ENCODE measurements at regions not wholly inside any gene's neighbourhood (a gene's known extent, or its start where the extent isn't known, plus 50 kb on each side); places are given as distances from the start of the nearest gene placed in this dataset.

DNA sequence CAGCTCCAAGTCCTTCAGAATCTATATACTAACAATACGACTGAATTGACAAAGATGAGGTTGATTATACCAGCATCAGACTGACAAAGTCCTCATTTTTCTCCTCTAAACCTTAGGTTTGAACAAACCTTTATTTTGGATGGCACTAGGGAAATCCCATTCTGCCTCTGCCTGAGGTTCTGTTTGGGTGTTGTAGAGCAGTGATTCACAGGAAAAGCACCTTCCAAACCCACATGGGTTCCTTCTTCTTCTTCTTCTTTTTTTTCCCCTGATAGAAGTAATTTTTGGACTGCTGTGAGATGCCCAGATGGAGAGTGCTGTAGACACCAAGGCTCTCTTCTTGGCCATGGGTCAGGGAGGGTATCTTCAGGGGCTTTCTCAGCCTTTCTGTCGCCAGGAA, 164.9 kb upstream of the PAPPA start:
- H3K4me3 ChIP-seq (ENCODE audit: low read depth, low read length) = no peak overlapping the region
- TF ChIP-seq, protein P1, sequence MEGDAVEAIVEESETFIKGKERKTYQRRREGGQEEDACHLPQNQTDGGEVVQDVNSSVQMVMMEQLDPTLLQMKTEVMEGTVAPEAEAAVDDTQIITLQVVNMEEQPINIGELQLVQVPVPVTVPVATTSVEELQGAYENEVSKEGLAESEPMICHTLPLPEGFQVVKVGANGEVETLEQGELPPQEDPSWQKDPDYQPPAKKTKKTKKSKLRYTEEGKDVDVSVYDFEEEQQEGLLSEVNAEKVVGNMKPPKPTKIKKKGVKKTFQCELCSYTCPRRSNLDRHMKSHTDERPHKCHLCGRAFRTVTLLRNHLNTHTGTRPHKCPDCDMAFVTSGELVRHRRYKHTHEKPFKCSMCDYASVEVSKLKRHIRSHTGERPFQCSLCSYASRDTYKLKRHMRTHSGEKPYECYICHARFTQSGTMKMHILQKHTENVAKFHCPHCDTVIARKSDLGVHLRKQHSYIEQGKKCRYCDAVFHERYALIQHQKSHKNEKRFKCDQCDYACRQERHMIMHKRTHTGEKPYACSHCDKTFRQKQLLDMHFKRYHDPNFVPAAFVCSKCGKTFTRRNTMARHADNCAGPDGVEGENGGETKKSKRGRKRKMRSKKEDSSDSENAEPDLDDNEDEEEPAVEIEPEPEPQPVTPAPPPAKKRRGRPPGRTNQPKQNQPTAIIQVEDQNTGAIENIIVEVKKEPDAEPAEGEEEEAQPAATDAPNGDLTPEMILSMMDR (IDR thresholded peaks at IDR 0.05; ENCODE audit: insufficient read depth, low read depth, low read length) = no peak
- DNase-seq (ENCODE audit: low read depth) = no peak

DNA sequence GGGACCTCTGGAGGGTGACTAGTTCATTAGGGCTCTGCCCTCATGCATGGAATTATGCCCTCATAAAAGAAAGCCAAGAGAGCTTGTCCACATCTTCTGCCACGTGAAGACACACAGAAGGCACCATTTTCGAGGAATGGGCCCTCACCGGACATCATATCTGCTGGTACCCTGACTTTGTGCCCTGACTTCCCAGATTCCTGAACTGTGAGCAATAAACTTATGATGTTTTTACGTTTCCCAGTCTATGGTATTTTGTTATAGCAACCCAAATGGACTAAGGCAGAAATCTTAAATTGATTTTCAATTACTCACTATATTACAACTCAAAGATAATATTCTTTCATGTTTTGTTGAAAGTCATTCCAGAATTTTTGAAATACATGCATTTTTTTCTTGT, 163.8 kb upstream of the PAPPA start:
- TF ChIP-seq, protein P1 (IDR thresholded peaks at IDR 0.05; ENCODE audit: insufficient read depth, low read depth, low read length) = no peak
- no peak overlapping the region for H3K4me3 ChIP-seq (ENCODE audit: low read depth, low read length)
- no peak for DNase-seq (ENCODE audit: low read depth)

DNA sequence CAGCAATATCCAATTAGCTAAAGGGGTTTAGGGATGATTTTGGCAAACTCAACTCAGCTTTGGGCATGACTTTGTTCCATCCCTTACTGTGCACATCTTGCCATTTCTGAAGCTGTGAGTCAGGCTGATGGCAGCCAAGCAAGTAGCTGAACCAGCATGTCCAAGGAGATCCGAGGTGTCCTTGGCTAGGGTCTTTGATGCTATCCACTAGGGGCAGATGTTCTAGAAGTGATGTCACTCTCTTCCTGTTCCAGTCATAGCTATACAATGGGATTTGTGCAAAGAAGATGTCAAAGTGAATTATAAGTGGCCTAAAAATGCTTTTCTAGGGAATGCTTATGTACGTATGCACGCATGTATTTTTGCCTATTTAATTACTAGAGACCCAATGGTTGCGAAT, 160.8 kb upstream of the PAPPA start:
- TF ChIP-seq, protein P1 (IDR thresholded peaks at IDR 0.05; ENCODE audit: insufficient read depth, low read depth, low read length) = no peak
- DNase-seq (ENCODE audit: low read depth) = no peak
- H3K4me3 ChIP-seq (ENCODE audit: low read depth, low read length) = no peak overlapping the region

DNA sequence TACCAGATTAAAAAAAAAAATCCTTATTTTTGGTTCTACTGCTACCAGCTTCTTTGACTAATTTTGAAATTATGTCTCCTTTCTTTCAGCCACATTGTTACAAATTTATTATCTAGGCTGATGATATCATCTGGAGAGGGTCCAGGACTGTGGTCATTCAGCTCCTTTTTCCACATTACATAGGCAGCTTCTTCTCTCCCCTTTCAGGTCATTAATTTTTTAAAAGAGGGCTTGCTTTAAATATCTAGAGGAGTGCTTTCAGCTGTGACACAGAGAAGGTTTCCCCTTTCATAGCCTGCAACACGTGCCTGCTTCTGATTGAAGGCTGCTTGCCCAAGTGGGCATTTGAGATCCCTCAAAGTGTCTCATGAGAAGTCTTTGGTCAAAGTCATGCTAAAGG, 155.7 kb upstream of the PAPPA start:
- H3K4me3 ChIP-seq (ENCODE audit: low read depth, low read length) = no peak overlapping the region
- DNase-seq (ENCODE audit: low read depth) = peak; percentile 80

DNA sequence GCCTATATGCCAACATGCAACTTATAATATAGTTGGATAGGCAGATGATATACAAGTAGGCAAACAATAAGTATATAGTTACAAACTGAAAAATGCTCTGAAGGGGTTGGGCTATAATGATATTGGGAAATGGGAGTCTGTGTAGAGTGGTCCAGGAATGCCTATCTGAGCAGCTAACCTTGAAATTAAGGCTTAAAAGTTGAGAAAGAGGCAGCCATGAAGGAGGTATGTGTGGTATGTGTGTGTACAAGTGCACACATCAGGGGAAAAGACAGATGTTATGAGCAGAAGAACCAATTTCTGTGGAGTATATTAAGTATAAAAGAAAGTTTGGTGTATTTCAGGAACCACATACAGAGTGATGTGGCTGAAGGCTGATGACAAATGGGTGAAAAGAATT, 154.9 kb upstream of the PAPPA start:
- TF ChIP-seq, protein P1 (IDR thresholded peaks at IDR 0.05; ENCODE audit: insufficient read depth, low read depth, low read length) = no peak
- no peak overlapping the region for H3K4me3 ChIP-seq (ENCODE audit: low read depth, low read length)
- no peak for DNase-seq (ENCODE audit: low read depth)

More for the DNA sequence above, 155.7 kb upstream of the PAPPA start:
- TF ChIP-seq, protein P1 (IDR thresholded peaks at IDR 0.05; ENCODE audit: insufficient read depth, low read depth, low read length) = no peak

DNA sequence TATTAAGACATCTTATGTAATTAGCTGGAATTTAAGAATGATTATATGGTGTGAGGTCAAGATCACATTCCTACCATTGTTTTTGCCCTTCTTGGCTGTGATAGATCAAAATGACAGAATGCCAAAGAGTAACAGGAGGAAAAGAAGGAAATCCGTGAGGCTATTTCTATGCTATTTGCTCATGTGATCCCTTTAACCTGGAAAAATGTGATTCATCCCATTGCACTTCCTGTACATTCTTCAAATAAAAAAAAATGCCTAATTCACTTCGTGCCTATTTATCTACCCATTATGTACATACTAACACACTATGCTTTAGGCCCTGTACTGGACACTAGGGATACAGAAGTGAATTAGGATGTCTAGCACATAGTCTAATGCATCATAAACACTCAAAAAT, 154.1 kb upstream of the PAPPA start:
- TF ChIP-seq, protein P1 (IDR thresholded peaks at IDR 0.05; ENCODE audit: insufficient read depth, low read depth, low read length) = no peak
- DNase-seq (ENCODE audit: low read depth) = no peak
- no peak overlapping the region for H3K4me3 ChIP-seq (ENCODE audit: low read depth, low read length)

DNA sequence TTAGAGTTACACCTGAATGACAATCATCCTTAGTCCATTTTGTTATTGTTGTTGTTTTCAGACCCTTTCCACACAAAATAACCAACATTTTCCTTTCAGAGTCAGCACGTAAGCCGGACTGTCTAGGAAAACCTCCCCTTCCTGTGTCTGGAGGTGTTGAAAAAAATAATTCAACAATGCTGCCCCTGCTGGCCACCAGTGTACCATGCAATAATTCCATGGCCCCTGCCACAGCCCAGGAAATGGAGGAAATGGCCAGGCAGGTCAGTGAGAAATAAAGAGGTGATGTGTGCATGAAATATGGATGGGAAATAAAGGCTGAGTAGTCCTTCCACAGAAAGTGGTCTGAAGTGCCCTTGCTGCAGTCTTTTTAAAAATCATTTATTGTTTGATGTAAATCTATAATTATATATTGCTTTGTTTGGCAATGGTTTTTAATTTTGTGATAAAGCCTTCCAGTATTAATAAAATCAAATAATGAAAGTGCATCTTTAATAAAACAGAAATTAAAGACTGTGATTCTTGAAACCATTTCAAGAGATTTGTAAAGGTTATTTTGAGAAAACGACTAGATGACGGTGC, 152.8 kb upstream of the PAPPA start:
- TF ChIP-seq, protein P1 (IDR thresholded peaks at IDR 0.05; ENCODE audit: insufficient read depth, low read depth, low read length) = peak; percentile 25
- H3K4me3 ChIP-seq (ENCODE audit: low read depth, low read length) = no peak overlapping the region
- no peak for DNase-seq (ENCODE audit: low read depth)
